H7 (cell line): ENCODE measurements at regions not wholly inside any gene's neighbourhood (a gene's known extent, or its start where the extent isn't known, plus 50 kb on each side); places are given as distances from the start of the nearest gene placed in this dataset.
A peak's percentile ranks its signal among the peaks of the same experiment; 100 is the strongest.
"Not testable (repeated sequence)": the region's sequence is repeated elsewhere in the genome, so short reads cannot be mapped to it uniquely, and the experiment has no call there.

ENCODE experiments used
- DNase-seq: peaks from one replicate; pipeline ENCODE4 v3.0.0; 2012
- H3K27me3 ChIP-seq: 2 replicates; pipeline ENCODE4 v1.6.0; 2011; ENCODE audit warnings: mild to moderate bottlenecking, low read length; ENCODE audit not compliant: control insufficient read depth, insufficient read depth
- H3K36me3 ChIP-seq: replicated peaks from 2 replicates; pipeline ENCODE4 v1.5.1; 2011; ENCODE audit warnings: low read length; ENCODE audit not compliant: control insufficient read depth, insufficient read depth
- H3K4me3 ChIP-seq: 2 replicates; pipeline ENCODE4 v1.5.1; 2011; ENCODE audit warnings: low read depth, mild to moderate bottlenecking, control low read depth, low read length, moderate library complexity; ENCODE audit not compliant: insufficient read depth

DNA sequence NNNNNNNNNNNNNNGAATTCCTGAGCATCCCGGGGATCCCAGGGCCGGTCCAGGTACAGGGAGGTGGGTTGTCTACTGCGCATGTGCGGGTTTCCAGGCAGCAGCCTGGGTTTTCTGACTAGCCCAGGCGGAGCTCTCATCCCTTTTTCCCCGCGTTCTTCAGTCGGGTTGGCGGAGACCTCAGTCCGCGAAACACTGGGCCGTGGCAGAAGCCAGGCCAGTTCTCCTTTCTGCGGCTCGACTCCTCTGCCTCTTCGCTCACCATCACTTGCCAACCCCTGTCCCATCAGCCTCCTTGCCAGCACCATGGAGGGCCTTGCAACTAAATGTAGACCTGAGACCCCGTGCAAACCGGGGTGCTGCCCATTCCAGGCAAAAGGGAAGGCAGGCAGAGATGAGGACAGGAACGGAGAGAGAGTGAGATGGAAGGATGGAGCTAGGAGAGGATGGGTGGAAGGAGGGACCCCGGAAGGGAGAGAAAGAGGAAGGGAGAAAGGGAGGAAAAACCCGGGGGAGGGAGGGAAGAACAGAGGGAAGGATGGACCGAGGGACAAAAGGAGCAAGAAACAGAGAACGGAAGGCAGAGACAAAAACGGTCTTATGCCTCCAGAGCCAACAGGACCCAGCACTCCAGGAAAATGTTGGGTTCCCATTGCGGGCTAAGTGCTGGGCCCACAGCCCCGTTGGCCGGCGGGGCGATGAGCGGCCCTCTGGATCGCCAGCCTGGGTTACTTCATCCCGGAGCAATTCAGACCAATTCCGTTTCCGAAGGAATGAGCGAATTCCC, 445.4 kb upstream of the DEFB115 start:
- Histone ChIP-seq H3K4me3 (peak overlapping the region; percentile 20; the same call in 1 of the 2 replicates), H3K36me3 (no peaks in the 10 kb centered on the region), H3K27me3 (peaks cover 2% of the 10 kb centered on the region)
- DNase-seq = peak; percentile 46

DNA sequence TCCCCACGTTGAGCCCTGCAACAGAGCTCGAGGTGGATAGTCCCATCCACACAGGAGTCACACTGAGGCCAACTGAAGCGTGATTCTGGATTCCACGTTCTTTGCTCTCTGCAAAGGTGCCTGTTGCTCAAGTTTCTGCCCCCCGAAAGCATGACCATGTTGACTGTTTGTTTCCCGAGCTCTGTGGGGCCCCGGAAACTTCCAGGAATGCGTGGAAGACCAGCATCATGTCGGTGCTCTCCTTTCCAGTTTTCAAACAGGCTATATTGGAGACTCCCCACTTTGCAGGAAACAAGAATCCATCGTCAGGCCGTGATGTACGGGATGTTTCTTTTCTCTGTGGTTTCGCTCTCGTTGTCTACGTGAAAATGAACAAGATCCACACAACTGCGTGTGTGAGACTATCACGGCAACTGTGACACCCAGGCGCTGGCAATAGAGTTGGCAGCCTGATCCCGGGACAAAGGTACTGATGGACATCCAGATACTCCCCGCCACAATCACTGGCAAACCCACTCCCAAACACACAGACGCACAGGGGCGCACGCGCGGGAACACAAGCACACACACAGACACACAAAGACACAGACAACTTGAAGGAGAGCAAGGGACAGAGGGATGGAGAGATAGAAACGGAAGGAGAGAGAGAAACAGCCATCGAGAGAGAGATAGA, 444.6 kb upstream of the DEFB115 start:
- no peak overlapping the region for H3K4me3 ChIP-seq
- peak; percentile 33 for DNase-seq
- H3K27me3 ChIP-seq = peaks cover 2% of the 10 kb centered on the region
- no peaks in the 10 kb centered on the region for H3K36me3 ChIP-seq

DNA sequence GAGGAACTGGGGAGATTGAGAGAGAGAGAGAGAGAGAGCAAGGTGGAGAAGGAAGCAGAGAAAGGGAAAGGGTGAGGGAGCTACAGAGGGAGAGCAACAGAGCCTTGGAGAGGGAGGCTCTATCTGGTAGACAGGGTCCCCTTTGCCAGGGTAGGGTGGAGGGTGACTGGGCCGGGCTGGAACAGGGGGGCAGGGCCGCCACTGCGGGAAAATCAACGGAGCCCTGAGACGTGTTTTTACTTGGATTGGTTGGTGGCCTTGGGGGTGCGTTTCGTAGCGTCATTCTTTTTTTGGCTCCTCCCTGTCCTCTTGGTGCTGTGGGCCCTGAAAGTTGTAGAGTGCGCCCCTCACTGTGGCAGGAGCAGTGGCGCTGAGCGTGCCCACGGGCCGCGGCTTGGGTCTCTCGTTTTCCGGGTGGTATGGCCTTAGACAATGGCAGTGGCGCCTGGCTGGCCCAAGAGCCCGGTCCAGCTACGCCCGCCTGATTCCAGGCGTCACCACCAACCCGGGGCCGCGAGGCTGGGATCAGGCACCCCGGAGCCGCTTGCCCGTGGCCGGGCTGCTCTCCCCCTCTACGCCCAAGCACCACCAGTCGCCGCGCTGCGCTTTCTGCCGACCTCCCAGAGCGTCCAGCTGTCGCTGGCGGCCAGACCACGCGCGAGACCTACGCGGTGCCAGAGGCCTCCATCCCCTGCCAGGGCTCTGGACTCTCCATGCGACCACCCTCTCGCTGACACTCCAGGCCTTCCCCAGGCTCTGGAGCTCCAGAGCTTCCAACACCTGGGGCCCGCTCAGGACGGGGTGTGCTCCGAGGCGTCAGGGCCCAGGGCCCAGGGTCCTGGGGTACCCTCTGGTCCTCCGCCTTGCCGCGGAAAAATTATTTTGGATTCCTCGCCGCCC, 443.8 kb upstream of the DEFB115 start:
- H3K4me3 ChIP-seq, H3K36me3 ChIP-seq, H3K27me3 ChIP-seq: not testable (repeated sequence)
- peak; percentile 56 for DNase-seq

DNA sequence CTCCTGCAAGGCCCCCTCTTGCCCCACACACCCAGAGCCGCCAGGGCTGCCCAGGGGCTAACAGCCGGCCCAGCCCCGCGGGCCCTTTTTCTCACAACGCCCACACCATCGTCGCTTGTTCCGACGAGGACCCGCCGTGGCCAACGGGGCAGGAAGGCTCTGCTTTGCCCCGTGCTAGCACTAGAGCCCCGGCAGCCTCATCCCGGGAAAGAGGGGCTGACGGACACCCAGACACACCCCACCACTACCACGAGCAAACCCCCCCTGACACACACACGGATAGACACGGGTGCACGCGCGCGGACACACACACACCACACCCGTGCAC, 443.2 kb upstream of the DEFB115 start:
- H3K27me3 ChIP-seq, DNase-seq, H3K36me3 ChIP-seq: not testable (repeated sequence)

DNA sequence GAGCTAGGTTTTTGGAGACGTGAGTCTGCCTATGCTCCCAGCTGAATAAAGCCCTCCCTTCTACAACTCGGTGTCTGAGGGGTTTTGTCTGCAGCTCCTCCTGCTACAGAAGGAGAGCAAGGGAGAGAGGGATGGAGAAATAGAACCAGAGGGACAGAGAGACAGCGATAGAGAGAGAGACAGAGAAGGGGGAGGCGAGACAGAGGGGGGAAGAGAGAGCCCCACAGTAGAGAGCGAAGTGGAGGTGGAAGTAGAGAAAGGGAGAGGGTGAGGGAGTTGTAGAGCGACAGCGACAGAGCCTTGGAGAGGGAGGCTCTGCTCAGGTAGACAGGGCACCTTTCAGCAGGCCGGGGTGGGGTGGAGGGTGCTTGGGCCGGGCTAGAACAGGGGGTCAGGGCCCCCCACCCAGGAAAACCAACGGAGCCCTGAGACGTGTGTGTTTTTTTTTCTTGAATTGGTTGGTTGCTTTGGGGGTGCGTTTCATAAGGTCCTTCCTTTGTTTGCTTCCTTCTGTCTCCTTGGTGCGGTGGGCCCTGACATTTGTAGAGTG, 442.4 kb upstream of the DEFB115 start:
- DNase-seq = peak; percentile 36
- not testable (repeated sequence) for H3K36me3 ChIP-seq, H3K4me3 ChIP-seq, H3K27me3 ChIP-seq

More for the DNA sequence above, 443.2 kb upstream of the DEFB115 start:
- H3K4me3 ChIP-seq = not testable (repeated sequence)

DNA sequence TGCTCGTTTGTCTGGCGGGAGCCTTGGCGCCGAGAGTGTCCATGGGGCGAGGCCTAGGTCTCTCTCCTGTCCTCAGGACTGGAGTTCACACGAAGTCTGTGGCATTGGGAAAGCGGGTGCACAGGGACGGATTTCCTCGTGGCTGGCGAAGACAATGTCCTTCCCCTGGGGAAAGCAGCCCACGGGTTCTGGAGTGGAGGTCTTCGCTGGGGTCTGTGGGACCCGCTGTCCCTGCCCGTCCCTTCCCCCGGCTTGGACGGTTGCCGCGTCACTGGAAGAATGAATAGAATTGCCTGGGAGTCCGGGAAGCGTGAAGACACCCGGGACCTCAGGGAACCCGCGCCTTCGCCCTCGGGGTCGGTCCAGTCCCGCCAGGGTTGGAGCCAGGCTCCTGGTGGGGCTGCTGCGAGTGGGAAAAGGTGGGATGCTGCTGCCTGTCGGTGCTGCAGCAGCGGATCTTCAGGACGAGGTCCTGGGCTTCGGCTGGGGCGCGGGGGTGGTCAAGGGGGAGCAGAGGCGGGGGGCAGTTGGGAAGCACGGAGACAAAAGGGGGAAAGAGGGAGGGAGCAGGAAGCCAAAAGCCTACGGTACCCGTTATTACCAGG, 441.8 kb upstream of the DEFB115 start:
- Histone ChIP-seq H3K4me3 (no peak overlapping the region), H3K36me3 (no peaks in the 10 kb centered on the region), H3K27me3 (peaks cover 2% of the 10 kb centered on the region)
- peak; percentile 34 for DNase-seq

DNA sequence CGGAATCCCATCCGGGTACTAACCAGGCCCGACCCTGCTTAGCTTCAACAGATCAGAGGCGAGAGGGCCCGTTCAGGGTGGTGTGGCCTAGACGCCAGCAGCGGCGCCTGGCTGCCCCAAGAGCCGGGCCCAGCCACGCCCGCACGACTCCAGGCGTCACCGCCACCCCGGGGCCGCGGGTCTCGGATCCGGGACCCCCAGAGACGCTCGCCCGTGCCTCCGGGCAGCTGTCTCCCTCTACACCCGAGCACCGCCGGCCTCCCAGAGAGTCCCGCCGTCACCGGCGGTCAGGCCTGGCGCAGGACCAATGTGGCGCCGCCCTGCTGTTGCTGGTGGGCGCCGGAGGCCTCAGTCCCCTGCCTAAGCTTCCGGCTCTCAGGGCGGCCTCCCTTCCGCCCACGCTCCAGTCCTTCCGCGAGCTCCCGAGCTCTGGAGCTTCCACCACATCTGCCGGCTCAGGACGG, 441.2 kb upstream of the DEFB115 start:
- DNase-seq = peak; percentile 42
- H3K27me3 ChIP-seq = peaks cover 2% of the 10 kb centered on the region
- no peak overlapping the region for H3K4me3 ChIP-seq
- H3K36me3 ChIP-seq = no peaks in the 10 kb centered on the region

DNA sequence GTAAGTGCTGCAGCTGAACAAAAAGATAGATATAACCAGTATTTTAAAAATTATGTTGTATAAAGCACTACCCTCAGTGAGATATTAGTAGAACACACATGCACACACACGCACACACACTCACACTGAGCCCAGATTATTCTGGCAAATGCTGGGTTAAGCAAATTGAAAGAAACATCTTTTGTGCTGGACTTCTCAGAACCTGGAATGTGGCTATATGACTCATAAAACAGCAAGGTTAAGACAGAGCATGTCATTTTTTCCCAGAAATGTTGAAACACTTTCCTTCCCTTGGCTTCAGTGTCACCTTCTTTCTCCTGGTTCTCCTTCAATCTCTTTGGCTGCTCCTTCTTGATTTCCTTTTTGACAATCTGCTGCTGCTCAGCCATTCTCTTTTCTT, 435.8 kb upstream of the DEFB115 start:
- not testable (repeated sequence) for H3K36me3 ChIP-seq, DNase-seq, H3K27me3 ChIP-seq

DNA sequence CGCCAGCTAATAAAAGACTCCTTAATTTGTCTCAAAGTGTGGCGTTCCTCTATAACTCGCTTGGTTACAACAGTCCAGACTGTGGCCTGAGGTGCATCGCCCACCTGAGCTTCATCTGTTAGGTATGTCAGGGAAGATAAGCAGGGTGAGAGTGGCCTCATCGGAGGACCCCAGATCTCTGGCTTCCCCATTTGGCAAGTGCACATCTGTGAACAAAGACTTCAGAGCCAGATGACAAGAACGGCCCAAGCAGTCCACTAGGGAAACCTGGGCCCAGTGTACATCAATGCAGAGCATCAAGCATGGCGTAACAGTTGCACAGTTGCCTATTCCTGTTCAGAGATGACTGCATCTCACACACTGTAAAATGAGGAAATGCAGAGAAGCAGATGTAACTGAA, 432.8 kb upstream of the DEFB115 start:
- not testable (repeated sequence) for H3K36me3 ChIP-seq, DNase-seq, H3K4me3 ChIP-seq, H3K27me3 ChIP-seq

More for the DNA sequence above, 435.8 kb upstream of the DEFB115 start:
- H3K4me3 ChIP-seq = not testable (repeated sequence)

DNA sequence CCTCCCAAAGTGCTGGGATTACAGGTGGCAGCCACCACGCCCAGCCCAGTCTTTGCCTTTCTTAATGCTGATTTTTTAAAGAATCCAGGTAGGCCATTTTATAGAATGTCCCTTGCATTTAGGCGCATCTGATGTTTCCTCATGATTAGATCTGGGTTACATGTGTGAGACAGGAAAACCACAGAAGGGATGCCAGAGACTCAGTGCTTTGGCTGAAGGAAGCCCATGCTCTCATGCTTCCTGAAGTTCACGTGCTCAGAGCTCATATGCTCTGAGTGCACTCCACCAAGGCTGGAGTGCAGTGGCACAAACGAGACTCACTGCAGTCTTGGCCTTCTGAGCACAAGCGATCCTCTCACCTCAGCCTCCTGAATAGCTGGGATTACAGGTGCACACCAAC, 411.5 kb upstream of the DEFB115 start:
- not testable (repeated sequence) for DNase-seq, H3K27me3 ChIP-seq, H3K4me3 ChIP-seq, H3K36me3 ChIP-seq

DNA sequence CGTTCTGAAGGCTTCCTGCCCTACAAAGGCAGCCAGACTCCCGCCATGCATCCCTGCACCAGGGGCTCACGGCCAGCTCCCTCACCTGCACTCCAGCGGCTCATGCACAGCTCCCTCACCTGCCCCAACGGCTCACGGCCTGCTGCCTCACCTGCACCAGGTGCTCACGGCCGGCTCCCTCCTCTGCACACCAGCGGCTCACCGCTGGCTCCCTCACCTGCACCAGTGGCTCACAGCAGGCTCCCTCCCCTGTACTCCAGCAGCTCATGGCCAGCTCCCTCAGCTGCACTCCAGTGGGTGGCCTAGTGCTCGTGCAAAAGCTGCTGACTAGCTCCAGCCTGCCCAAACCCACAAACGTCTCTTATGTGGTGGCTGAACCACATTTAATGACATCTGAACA, 389.2 kb upstream of the DEFB115 start:
- H3K36me3 ChIP-seq, H3K4me3 ChIP-seq, H3K27me3 ChIP-seq: not testable (repeated sequence)
- DNase-seq = peak; percentile 2

DNA sequence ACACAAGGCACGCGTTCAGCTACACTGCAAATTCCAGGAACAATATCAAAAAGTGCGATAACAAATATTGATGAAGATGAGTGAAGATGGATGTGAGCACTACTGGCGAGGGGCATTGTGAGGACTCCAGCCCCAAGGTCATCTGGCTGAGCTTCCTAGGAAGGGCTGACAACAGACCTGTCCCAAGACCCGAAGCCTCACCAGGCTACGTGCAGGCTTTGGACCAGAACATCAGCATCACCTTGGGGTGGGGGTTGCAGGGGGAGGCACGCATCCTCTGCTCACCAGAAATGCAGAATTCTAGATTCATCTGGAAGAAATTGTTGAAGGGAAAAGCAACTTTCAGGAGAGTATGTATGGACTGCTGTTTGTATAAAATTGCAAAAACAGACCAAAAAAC, 386.3 kb upstream of the DEFB115 start:
- H3K27me3 ChIP-seq, H3K36me3 ChIP-seq, H3K4me3 ChIP-seq, DNase-seq: not testable (repeated sequence)

DNA sequence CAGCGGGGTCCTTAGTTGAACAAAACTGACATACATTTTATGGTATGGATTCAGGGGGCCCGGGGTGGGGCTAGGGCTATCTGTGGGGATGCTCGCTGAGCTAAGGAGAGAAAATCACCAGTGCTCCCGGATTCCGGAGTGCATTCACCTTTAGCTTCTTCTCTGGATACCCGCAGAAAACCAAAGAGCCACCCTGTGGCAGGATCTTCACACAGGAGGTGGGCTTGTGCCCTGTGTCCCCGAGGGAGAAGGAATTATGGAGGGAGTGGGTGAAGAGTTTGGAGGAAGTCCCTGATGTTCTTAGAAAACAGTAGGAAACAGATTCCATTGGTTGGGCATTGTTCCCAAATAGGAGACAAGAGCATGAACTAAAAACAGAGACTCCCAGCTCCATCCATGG, 385.2 kb upstream of the DEFB115 start:
- H3K27me3 ChIP-seq = not testable (repeated sequence)

DNA sequence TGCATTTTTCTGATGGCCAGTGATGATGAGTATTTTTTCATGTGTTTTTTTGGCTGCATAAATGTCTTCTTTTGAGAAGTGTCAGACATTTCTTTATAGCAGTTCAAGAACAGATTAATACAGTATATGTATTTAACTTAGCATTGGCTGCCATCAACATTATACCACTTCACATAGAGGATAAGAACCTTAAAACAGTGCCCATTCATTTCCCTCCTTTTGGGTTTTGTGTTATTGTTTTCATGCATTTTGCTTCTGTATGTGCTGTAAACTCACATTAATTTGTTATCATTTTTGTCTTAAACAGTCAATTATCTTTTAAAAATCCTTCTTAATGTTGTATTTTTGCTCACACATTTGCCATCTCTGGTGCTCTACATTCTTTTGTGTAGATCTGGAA, 381.6 kb upstream of the DEFB115 start:
- not testable (repeated sequence) for H3K4me3 ChIP-seq, H3K27me3 ChIP-seq, DNase-seq, H3K36me3 ChIP-seq

More for the DNA sequence above, 385.2 kb upstream of the DEFB115 start:
- H3K36me3 ChIP-seq, DNase-seq, H3K4me3 ChIP-seq: not testable (repeated sequence)
